ENCODE measurements at regions not wholly inside any gene's neighbourhood (a gene's known extent, or its start where the extent isn't known, plus 50 kb on each side); places are given as distances from the start of the nearest gene placed in this dataset.

GRCh38 chr1:212531796-212532195 is 76.8 kb upstream of the ATF3 start:
- Histone ChIP-seq H3K9me3 (ENCODE audit: control insufficient read depth in 4 of 4, low read length in 3 of 4) (peaks cover 0 to 4% (median 1%) of the 10 kb centered on the region in 4 donors), H3K4me3 (ENCODE audit: low read depth in 1 of 3, low read length in 3 of 3) (no peak overlapping the region), H3K4me1 (ENCODE audit: control insufficient read depth in 4 of 4, insufficient read depth in 4 of 4, low read length in 3 of 4) (no peaks in the 10 kb centered on the region), H3K27ac (ENCODE audit: low read depth in 1 of 2, low read length in 2 of 2) (no peak overlapping the region), H3K9ac (ENCODE audit: low read depth in 1 of 2, low read length in 2 of 2) (no peak overlapping the region), H3K36me3 (ENCODE audit: control insufficient read depth in 4 of 4, insufficient read depth in 3 of 4, low read depth in 1 of 4, low read length in 3 of 4) (peaks cover 0 to 2% (median 0%) of the 10 kb centered on the region in 4 donors), H3K27me3 (ENCODE audit: control insufficient read depth in 4 of 4, insufficient read depth in 4 of 4, low read length in 3 of 4) (no peaks in the 10 kb centered on the region)
- TF ChIP-seq RAD21 (IDR thresholded peaks at IDR 0.05), result no peak
- no peak for TF ChIP-seq RXRA (IDR thresholded peaks at IDR 0.05)
- TF ChIP-seq FOXA1 (IDR thresholded peaks at IDR 0.05), result no peak
- TF ChIP-seq, protein P1, sequence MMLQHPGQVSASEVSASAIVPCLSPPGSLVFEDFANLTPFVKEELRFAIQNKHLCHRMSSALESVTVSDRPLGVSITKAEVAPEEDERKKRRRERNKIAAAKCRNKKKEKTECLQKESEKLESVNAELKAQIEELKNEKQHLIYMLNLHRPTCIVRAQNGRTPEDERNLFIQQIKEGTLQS (IDR thresholded peaks at IDR 0.05), result no peak
- TF ChIP-seq HNF4G (IDR thresholded peaks at IDR 0.05), result no peak
- no peak for TF ChIP-seq HNF4A (conservative IDR thresholded peaks at IDR 0.05)
- WGBS, result 65% methylated on average over 1 of the region's 1 CpG
- no peak for DNase-seq (ENCODE audit: low spot score)

DNA sequence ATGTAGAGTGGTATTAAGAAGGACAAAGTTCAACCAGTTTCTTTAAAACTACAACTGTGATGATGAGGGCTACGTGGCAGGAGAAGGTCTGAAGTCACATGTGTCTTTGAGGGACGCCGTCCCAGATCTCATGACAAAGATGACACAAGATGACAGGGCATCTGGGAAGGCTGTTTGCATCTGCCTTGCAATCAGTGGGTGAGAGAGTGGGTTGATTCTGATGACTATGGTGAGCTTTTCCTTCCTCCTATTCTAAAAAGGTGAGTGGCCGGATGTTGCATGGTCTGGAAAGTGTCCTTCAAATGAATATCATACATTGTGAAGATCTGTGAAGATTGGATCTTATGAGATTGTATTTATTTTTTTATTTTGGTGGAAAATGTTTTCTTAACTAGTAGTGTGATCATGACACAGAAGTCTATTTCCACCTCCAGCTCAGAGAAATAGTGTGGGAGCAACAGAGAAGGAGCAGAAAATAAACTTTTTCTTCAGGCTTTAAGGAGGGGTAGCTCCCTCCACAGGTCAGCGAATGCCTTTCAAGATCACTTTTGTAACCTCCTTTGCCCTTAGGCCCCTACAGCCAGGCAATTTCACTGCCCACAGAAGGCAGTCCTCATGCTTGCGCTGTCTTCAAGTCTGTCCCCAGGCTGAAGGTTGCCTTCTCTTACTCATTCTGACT is 76.0 kb upstream of the ATF3 start:
- H3K9me3 ChIP-seq (ENCODE audit: control insufficient read depth in 4 of 4, low read length in 3 of 4), result peaks cover 0 to 6% (median 1%) of the 10 kb centered on the region in 4 donors
- 92% methylated on average over 6 of the region's 6 CpGs for WGBS

More for the DNA sequence above, 76.0 kb upstream of the ATF3 start:
- no peak for DNase-seq (ENCODE audit: low spot score)
- Histone ChIP-seq H3K4me1 (ENCODE audit: control insufficient read depth in 4 of 4, insufficient read depth in 4 of 4, low read length in 3 of 4) (no peaks in the 10 kb centered on the region), H3K36me3 (ENCODE audit: control insufficient read depth in 4 of 4, insufficient read depth in 3 of 4, low read depth in 1 of 4, low read length in 3 of 4) (peaks cover 0 to 2% (median 0%) of the 10 kb centered on the region in 4 donors), H3K27ac (ENCODE audit: low read depth in 1 of 2, low read length in 2 of 2) (no peak overlapping the region), H3K4me3 (ENCODE audit: low read depth in 1 of 3, low read length in 3 of 3) (no peak overlapping the region), H3K27me3 (ENCODE audit: control insufficient read depth in 4 of 4, insufficient read depth in 4 of 4, low read length in 3 of 4) (no peaks in the 10 kb centered on the region), H3K9ac (ENCODE audit: low read depth in 1 of 2, low read length in 2 of 2) (no peak overlapping the region)
- no peak for TF ChIP-seq FOXA2 (IDR thresholded peaks at IDR 0.05)
- TF ChIP-seq JUND (IDR thresholded peaks at IDR 0.05), result no peak
- TF ChIP-seq NR2F2 (IDR thresholded peaks at IDR 0.05), result no peak
- TF ChIP-seq RAD21 (IDR thresholded peaks at IDR 0.05), result no peak
- TF ChIP-seq FOXA1 (IDR thresholded peaks at IDR 0.05), result no peak
- no peak for TF ChIP-seq HNF4G (IDR thresholded peaks at IDR 0.05)
- TF ChIP-seq YY1 (IDR thresholded peaks at IDR 0.05), result no peak
- no peak for TF ChIP-seq SP1 (IDR thresholded peaks at IDR 0.05)
- TF ChIP-seq GABPA (IDR thresholded peaks at IDR 0.05 in 1 of 2, conservative IDR thresholded peaks at IDR 0.05 in 1 of 2), result no peak
- TF ChIP-seq, protein P2, sequence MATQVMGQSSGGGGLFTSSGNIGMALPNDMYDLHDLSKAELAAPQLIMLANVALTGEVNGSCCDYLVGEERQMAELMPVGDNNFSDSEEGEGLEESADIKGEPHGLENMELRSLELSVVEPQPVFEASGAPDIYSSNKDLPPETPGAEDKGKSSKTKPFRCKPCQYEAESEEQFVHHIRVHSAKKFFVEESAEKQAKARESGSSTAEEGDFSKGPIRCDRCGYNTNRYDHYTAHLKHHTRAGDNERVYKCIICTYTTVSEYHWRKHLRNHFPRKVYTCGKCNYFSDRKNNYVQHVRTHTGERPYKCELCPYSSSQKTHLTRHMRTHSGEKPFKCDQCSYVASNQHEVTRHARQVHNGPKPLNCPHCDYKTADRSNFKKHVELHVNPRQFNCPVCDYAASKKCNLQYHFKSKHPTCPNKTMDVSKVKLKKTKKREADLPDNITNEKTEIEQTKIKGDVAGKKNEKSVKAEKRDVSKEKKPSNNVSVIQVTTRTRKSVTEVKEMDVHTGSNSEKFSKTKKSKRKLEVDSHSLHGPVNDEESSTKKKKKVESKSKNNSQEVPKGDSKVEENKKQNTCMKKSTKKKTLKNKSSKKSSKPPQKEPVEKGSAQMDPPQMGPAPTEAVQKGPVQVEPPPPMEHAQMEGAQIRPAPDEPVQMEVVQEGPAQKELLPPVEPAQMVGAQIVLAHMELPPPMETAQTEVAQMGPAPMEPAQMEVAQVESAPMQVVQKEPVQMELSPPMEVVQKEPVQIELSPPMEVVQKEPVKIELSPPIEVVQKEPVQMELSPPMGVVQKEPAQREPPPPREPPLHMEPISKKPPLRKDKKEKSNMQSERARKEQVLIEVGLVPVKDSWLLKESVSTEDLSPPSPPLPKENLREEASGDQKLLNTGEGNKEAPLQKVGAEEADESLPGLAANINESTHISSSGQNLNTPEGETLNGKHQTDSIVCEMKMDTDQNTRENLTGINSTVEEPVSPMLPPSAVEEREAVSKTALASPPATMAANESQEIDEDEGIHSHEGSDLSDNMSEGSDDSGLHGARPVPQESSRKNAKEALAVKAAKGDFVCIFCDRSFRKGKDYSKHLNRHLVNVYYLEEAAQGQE (IDR thresholded peaks at IDR 0.05), result no peak
- no peak for TF ChIP-seq RXRA (IDR thresholded peaks at IDR 0.05)
- no peak for TF ChIP-seq MAX (IDR thresholded peaks at IDR 0.05)
- TF ChIP-seq HNF4A (conservative IDR thresholded peaks at IDR 0.05), result no peak
- TF ChIP-seq, protein P1 (IDR thresholded peaks at IDR 0.05), result no peak

All from liver (tissue), 7 donors.